Mesenchymal stem cell (in vitro differentiated cells and primary cell): ENCODE measurements at regions not wholly inside any gene's neighbourhood (a gene's known extent, or its start where the extent isn't known, plus 50 kb on each side); places are given as distances from the start of the nearest gene placed in this dataset.

Experiments used
- DNase-seq: peaks from one replicate; pipeline ENCODE4 v3.0.0-alpha.2; 2013
- H2AFZ ChIP-seq: one replicate; pipeline ENCODE4 v1.6.1; 2013; ENCODE audit warnings: low read depth, mild to moderate bottlenecking, control low read depth, inconsistent platforms, low read length, moderate library complexity
- H2AK5ac ChIP-seq: 2 replicates; pipeline ENCODE4 v1.6.1; 2013; ENCODE audit warnings: low read length, moderate library complexity, mild to moderate bottlenecking, inconsistent platforms; ENCODE audit not compliant: severe bottlenecking
- H2BK120ac ChIP-seq: one replicate; pipeline ENCODE4 v1.6.1; 2013; ENCODE audit warnings: low read depth, mild to moderate bottlenecking, inconsistent platforms, low read length, moderate library complexity
- H2BK12ac ChIP-seq, 2 experiments: one replicate each; pipeline ENCODE4 v1.6.1; 2013; ENCODE audit warnings: inconsistent platforms in 2 of 2, low read length in 2 of 2, mild to moderate bottlenecking in 2 of 2, moderate library complexity in 2 of 2, control low read depth in 1 of 2
- H2BK15ac ChIP-seq: one replicate; pipeline ENCODE4 v1.6.1; 2013; ENCODE audit warnings: mild to moderate bottlenecking, low read depth, inconsistent platforms; ENCODE audit not compliant: poor library complexity, severe bottlenecking
- H2BK5ac ChIP-seq: 2 replicates; pipeline ENCODE4 v1.6.1; 2013; ENCODE audit warnings: low read depth, mild to moderate bottlenecking, low read length, control low read depth, inconsistent platforms; ENCODE audit not compliant: poor library complexity, severe bottlenecking
- H3K14ac ChIP-seq, 2 experiments: one replicate each; pipeline ENCODE4 v1.6.1; 2013; ENCODE audit warnings: inconsistent platforms in 2 of 2, low read length in 2 of 2, control low read depth in 1 of 2, mild to moderate bottlenecking in 1 of 2, moderate library complexity in 1 of 2
- H3K18ac ChIP-seq, 2 experiments: one replicate each; pipeline ENCODE4 v1.6.1; 2013; ENCODE audit warnings: inconsistent platforms in 2 of 2, low read length in 2 of 2, control low read depth in 1 of 2, low read depth in 1 of 2, mild to moderate bottlenecking in 1 of 2
- H3K23ac ChIP-seq, 2 experiments: one replicate each; pipeline ENCODE4 v1.6.1; 2013; ENCODE audit warnings: inconsistent platforms in 2 of 2, low read length in 2 of 2, mild to moderate bottlenecking in 2 of 2, moderate library complexity in 2 of 2, control low read depth in 1 of 2
- H3K27ac ChIP-seq: 2 replicates; pipeline ENCODE4 v1.5.1; 2013; ENCODE audit warnings: mild to moderate bottlenecking, moderate library complexity, low read length, control low read depth, inconsistent platforms; ENCODE audit not compliant: poor library complexity, severe bottlenecking
- H3K27me3 ChIP-seq, 2 experiments: 2 replicates each; pipeline versions ENCODE4 v1.6.1 to v1.7.0; 2013; ENCODE audit warnings: low read length in 2 of 2, mild to moderate bottlenecking in 2 of 2, moderate library complexity in 2 of 2, control low read depth in 1 of 2, inconsistent platforms in 1 of 2; ENCODE audit not compliant: control insufficient read depth in 1 of 2, insufficient read depth in 1 of 2
- H3K36me3 ChIP-seq, 2 experiments: 2 replicates each; pipeline versions ENCODE4 v1.6.1 to v1.7.0; 2013; ENCODE audit warnings: low read length in 2 of 2, control low read depth in 1 of 2, inconsistent platforms in 1 of 2, low read depth in 1 of 2, mild to moderate bottlenecking in 1 of 2; ENCODE audit not compliant: insufficient read depth in 2 of 2, control insufficient read depth in 1 of 2
- H3K4ac ChIP-seq, 2 experiments: one replicate each; pipeline ENCODE4 v1.6.1; 2013; ENCODE audit warnings: inconsistent platforms in 2 of 2, low read length in 2 of 2, mild to moderate bottlenecking in 2 of 2, moderate library complexity in 2 of 2, control low read depth in 1 of 2, low read depth in 1 of 2
- H3K4me1 ChIP-seq: 2 replicates; pipeline ENCODE4 v1.6.1; 2013; ENCODE audit warnings: low read depth, low read length, control low read depth; ENCODE audit not compliant: control insufficient read depth, insufficient read depth
- H3K4me2 ChIP-seq: 2 replicates; pipeline ENCODE4 v1.6.1; 2013; ENCODE audit warnings: low read length, mild to moderate bottlenecking, inconsistent platforms; ENCODE audit not compliant: poor library complexity, severe bottlenecking
- H3K4me3 ChIP-seq, 2 experiments: 2 replicates each; pipeline versions ENCODE4 v1.5.1 to v1.7.0; 2013; ENCODE audit warnings: low read length in 2 of 2, mild to moderate bottlenecking in 2 of 2, control low read depth in 1 of 2, low read depth in 1 of 2; ENCODE audit not compliant: insufficient read depth in 1 of 2
- H3K79me1 ChIP-seq: replicated peaks from 2 replicates; pipeline ENCODE4 v1.6.1; 2013; ENCODE audit warnings: mild to moderate bottlenecking, control low read depth, low read length, inconsistent platforms; ENCODE audit not compliant: poor library complexity, severe bottlenecking
- H3K9ac ChIP-seq: 2 replicates; pipeline ENCODE4 v1.7.0; 2013; ENCODE audit warnings: mild to moderate bottlenecking, low read length, moderate library complexity
- H3K9me3 ChIP-seq: 2 replicates; pipeline ENCODE4 v1.7.0; 2013; ENCODE audit warnings: mild to moderate bottlenecking, low read length; ENCODE audit not compliant: control insufficient read depth
- H4K8ac ChIP-seq: one replicate; pipeline ENCODE4 v1.6.1; 2013; ENCODE audit warnings: inconsistent platforms, mild to moderate bottlenecking, low read length, moderate library complexity
- H4K91ac ChIP-seq: one replicate; pipeline ENCODE4 v1.6.1; 2013; ENCODE audit warnings: mild to moderate bottlenecking, low read length, inconsistent platforms
- WGBS: methylation state at CpG from one replicate; pipeline ENCODE4 v1.1.7; 2013; ENCODE audit warnings: mixed read lengths; 5-methylcytosine and 5-hydroxymethylcytosine counted together

- WGBS: 83% methylated on average over 1 of the region's 1 CpG
Measured at GRCh38 chr2:142769761-142770160, 107.7 kb upstream of the KYNU start.

GRCh38 chr2:142767847-142768246, 109.6 kb upstream of the KYNU start:
- no peak overlapping the region for H3K4me3 ChIP-seq
- no peak overlapping the region for H4K8ac ChIP-seq
- no peak overlapping the region for H3K27ac ChIP-seq
- H3K4ac ChIP-seq: no peak overlapping the region
- H2BK12ac ChIP-seq: no peak overlapping the region
- H3K23ac ChIP-seq: no peak overlapping the region
- H3K36me3 ChIP-seq: no peaks in the 10 kb centered on the region
- no peaks in the 10 kb centered on the region for H3K27me3 ChIP-seq
- H4K91ac ChIP-seq: no peak overlapping the region
- no peak overlapping the region for H3K4me2 ChIP-seq
- no peak overlapping the region for H2AFZ ChIP-seq
- H2BK5ac ChIP-seq: no peak overlapping the region
- H3K14ac ChIP-seq: no peak overlapping the region
- no peak overlapping the region for H2BK120ac ChIP-seq
- H3K79me1 ChIP-seq: no peaks in the 10 kb centered on the region
- H3K9me3 ChIP-seq: peaks cover 29% of the 10 kb centered on the region
- no peaks in the 10 kb centered on the region for H3K4me1 ChIP-seq
- no peak overlapping the region for H3K18ac ChIP-seq
- H2AK5ac ChIP-seq: no peak overlapping the region
- DNase-seq: no peak
- no peak overlapping the region for H2BK15ac ChIP-seq
- H3K9ac ChIP-seq: no peak overlapping the region

More at GRCh38 chr2:142769761-142770160, 107.7 kb upstream of the KYNU start:
- Histone ChIP-seq H4K91ac (no peak overlapping the region), H3K4me3 (no peak overlapping the region), H3K9ac (no peak overlapping the region), H3K36me3 (no peaks in the 10 kb centered on the region), H2BK12ac (no peak overlapping the region), H3K4me2 (no peak overlapping the region), H3K4ac (no peak overlapping the region), H3K27ac (no peak overlapping the region), H3K18ac (no peak overlapping the region), H3K14ac (no peak overlapping the region), H2AFZ (no peak overlapping the region), H3K27me3 (no peaks in the 10 kb centered on the region), H3K4me1 (no peaks in the 10 kb centered on the region), H2BK5ac (no peak overlapping the region), H3K23ac (no peak overlapping the region), H3K79me1 (no peaks in the 10 kb centered on the region), H2AK5ac (no peak overlapping the region), H2BK15ac (no peak overlapping the region), H3K9me3 (peaks cover 35% of the 10 kb centered on the region), H4K8ac (no peak overlapping the region), H2BK120ac (no peak overlapping the region)
- DNase-seq: no peak

- H4K8ac ChIP-seq: no peak overlapping the region
- H3K14ac ChIP-seq: no peak overlapping the region
- no peaks in the 10 kb centered on the region for H3K27me3 ChIP-seq
- H3K4me3 ChIP-seq: no peak overlapping the region
- no peak overlapping the region for H4K91ac ChIP-seq
- no peak overlapping the region for H3K23ac ChIP-seq
- no peak overlapping the region for H2AK5ac ChIP-seq
- no peak for DNase-seq
- H2BK15ac ChIP-seq: no peak overlapping the region
- H3K9ac ChIP-seq: no peak overlapping the region
- no peak overlapping the region for H3K4me2 ChIP-seq
- no peak overlapping the region for H3K18ac ChIP-seq
- H2AFZ ChIP-seq: no peak overlapping the region
- no peaks in the 10 kb centered on the region for H3K4me1 ChIP-seq
- H3K9me3 ChIP-seq: peaks cover 7% of the 10 kb centered on the region
- H2BK120ac ChIP-seq: no peak overlapping the region
- no peak overlapping the region for H3K27ac ChIP-seq
- no peak overlapping the region for H3K4ac ChIP-seq
- H3K79me1 ChIP-seq: no peaks in the 10 kb centered on the region
- 90% methylated on average over 3 of the region's 3 CpGs for WGBS
- no peak overlapping the region for H2BK12ac ChIP-seq
- no peaks in the 10 kb centered on the region for H3K36me3 ChIP-seq
- no peak overlapping the region for H2BK5ac ChIP-seq
Measured at GRCh38 chr2:142758973-142759372, 118.5 kb upstream of the KYNU start.

- DNase-seq: peak; percentile 6
- Histone ChIP-seq H3K9ac (no peak overlapping the region), H3K79me1 (no peaks in the 10 kb centered on the region), H2AFZ (no peak overlapping the region), H3K18ac (peak overlapping the region in 1 of 2 experiments; percentile 8), H3K4ac (no peak overlapping the region), H4K8ac (no peak overlapping the region), H2AK5ac (no peak overlapping the region), H2BK15ac (no peak overlapping the region), H3K4me2 (no peak overlapping the region), H3K4me3 (no peak overlapping the region), H3K4me1 (no peaks in the 10 kb centered on the region), H3K9me3 (no peaks in the 10 kb centered on the region), H3K14ac (no peak overlapping the region), H2BK12ac (no peak overlapping the region), H2BK5ac (no peak overlapping the region), H3K27me3 (no peaks in the 10 kb centered on the region), H4K91ac (no peak overlapping the region), H3K36me3 (no peaks in the 10 kb centered on the region), H3K23ac (no peak overlapping the region), H3K27ac (no peak overlapping the region), H2BK120ac (no peak overlapping the region)
- WGBS: no CpG with 5 or more reads among the region's 2 CpGs
Measured at GRCh38 chr2:142757111-142757510, 120.4 kb upstream of the KYNU start.
